Natural killer cell (primary cell): ENCODE measurements at regions not wholly inside any gene's neighbourhood (a gene's known extent, or its start where the extent isn't known, plus 50 kb on each side); places are given as distances from the start of the nearest gene placed in this dataset.

Source experiments
- ATAC-seq, 3 donors: fragments of 150-1000 bp in 2 of 3; fragments of 200-7000 bp in 1 of 3; cut with Tn5 transposase; 1 replicate in 1 of 3; 2 replicates in 2 of 3; pipeline ENCODE4 v1.10.0; 2021; ENCODE audit warnings: mild to moderate bottlenecking in 2 of 3, moderate library complexity in 2 of 3
- DNase-seq, 2 donors: peaks; one replicate each; pipeline versions ENCODE4 v3.0.0 to v3.0.0-alpha.2; 2013 to 2021; ENCODE audit warnings: mixed read lengths in 1 of 2
- H3K27ac ChIP-seq: one replicate; pipeline ENCODE4 v1.5.1; 2013; ENCODE audit warnings: mild to moderate bottlenecking, low read length
- H3K27me3 ChIP-seq: one replicate; pipeline ENCODE4 v1.6.1; 2013; ENCODE audit warnings: low read length; ENCODE audit not compliant: control insufficient read depth, insufficient read depth
- H3K36me3 ChIP-seq: one replicate; pipeline ENCODE4 v1.6.1; 2013; ENCODE audit warnings: low read length; ENCODE audit not compliant: control insufficient read depth, insufficient read depth
- H3K4me1 ChIP-seq: one replicate; pipeline ENCODE4 v1.6.1; 2013; ENCODE audit warnings: low read length; ENCODE audit not compliant: control insufficient read depth, insufficient read depth
- H3K4me3 ChIP-seq: one replicate; pipeline ENCODE4 v1.5.1; 2013; ENCODE audit warnings: low read length
- H3K9me3 ChIP-seq: one replicate; pipeline ENCODE4 v1.6.1; 2013; ENCODE audit warnings: low read length; ENCODE audit not compliant: control insufficient read depth, insufficient read depth
- H3K27ac Mint-ChIP-seq, 2 donors: one replicate each; pipeline ENCODE4 v1.8.0; 2022; ENCODE audit warnings: mild to moderate bottlenecking in 2 of 2, mixed read lengths in 2 of 2, moderate library complexity in 1 of 2
- H3K27me3 Mint-ChIP-seq, 2 donors: one replicate each; pipeline ENCODE4 v1.8.0; 2022; ENCODE audit warnings: low read depth in 2 of 2, mixed read lengths in 2 of 2
- H3K36me3 Mint-ChIP-seq: one replicate; pipeline ENCODE4 v1.8.0; 2022; ENCODE audit warnings: mixed read lengths
- H3K4me1 Mint-ChIP-seq, 2 donors: one replicate each; pipeline ENCODE4 v1.8.0; 2022; ENCODE audit warnings: mixed read lengths in 2 of 2
- H3K4me3 Mint-ChIP-seq: one replicate; pipeline ENCODE4 v1.8.0; 2022; ENCODE audit warnings: mild to moderate bottlenecking, moderate library complexity, mixed read lengths
- H3K9me3 Mint-ChIP-seq, 2 donors: one replicate each; pipeline ENCODE4 v1.8.0; 2022; ENCODE audit warnings: mixed read lengths in 2 of 2
- WGBS: methylation state at CpG from one replicate; pipeline ENCODE4 v1.1.7; 2013; ENCODE audit warnings: missing lambda C conversion rate; ENCODE audit not compliant: insufficient coverage; 5-methylcytosine and 5-hydroxymethylcytosine counted together
- intact Hi-C: fragments of 100-400 bp; cut with micrococcal nuclease; formaldehyde crosslinking; loops from one replicate; pipeline ENCODE4 v1.14.2; 2022
- TF ChIP-seq, protein P1 (sequence below): fragments of 200-600 bp; IDR thresholded peaks from one replicate; pipeline ENCODE4 v1.8.0; 2022; ENCODE audit warnings: antibody characterized with exemption

DNA sequence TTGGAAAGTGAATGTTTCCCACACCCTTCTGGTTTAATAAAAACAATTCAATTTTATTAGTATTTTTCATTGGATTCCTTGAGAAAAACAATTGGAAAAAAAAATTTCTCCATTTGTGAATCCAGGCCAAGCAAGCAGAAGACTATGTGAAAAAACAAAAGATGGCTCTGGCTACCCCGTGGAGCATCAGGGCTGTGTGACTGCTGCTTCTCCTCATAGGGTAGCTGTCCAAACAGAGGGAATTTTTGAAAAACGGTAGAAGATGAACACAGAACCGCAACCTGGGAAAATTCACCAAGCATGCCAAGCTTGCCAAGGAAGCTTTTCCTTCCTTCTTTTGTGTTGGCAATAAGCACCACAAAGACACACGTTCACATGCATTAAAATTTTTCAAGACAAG, 71.3 kb upstream of the ACVR2A start:
- Histone ChIP-seq H3K27me3 (no peaks in the 10 kb centered on the region), H3K4me3 (no peak overlapping the region), H3K36me3 (no peaks in the 10 kb centered on the region), H3K4me1 (no peaks in the 10 kb centered on the region), H3K9me3 (no peaks in the 10 kb centered on the region), H3K27ac (no peak overlapping the region)
- TF ChIP-seq, protein P1, sequence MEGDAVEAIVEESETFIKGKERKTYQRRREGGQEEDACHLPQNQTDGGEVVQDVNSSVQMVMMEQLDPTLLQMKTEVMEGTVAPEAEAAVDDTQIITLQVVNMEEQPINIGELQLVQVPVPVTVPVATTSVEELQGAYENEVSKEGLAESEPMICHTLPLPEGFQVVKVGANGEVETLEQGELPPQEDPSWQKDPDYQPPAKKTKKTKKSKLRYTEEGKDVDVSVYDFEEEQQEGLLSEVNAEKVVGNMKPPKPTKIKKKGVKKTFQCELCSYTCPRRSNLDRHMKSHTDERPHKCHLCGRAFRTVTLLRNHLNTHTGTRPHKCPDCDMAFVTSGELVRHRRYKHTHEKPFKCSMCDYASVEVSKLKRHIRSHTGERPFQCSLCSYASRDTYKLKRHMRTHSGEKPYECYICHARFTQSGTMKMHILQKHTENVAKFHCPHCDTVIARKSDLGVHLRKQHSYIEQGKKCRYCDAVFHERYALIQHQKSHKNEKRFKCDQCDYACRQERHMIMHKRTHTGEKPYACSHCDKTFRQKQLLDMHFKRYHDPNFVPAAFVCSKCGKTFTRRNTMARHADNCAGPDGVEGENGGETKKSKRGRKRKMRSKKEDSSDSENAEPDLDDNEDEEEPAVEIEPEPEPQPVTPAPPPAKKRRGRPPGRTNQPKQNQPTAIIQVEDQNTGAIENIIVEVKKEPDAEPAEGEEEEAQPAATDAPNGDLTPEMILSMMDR = no peak
- DNase-seq (no peak), ATAC-seq (no peak)
- Mint-ChIP-seq H3K9me3 (no peaks in the 10 kb centered on the region), H3K27me3 (peaks cover 7 to 26% of the 10 kb centered on the region in 2 donors), H3K36me3 (no peaks in the 10 kb centered on the region), H3K27ac (no peak overlapping the region), H3K4me1 (no peaks in the 10 kb centered on the region), H3K4me3 (no peak overlapping the region)
- intact Hi-C loops = no loop called here
- 75% methylated on average over 4 of the region's 4 CpGs for WGBS

DNA sequence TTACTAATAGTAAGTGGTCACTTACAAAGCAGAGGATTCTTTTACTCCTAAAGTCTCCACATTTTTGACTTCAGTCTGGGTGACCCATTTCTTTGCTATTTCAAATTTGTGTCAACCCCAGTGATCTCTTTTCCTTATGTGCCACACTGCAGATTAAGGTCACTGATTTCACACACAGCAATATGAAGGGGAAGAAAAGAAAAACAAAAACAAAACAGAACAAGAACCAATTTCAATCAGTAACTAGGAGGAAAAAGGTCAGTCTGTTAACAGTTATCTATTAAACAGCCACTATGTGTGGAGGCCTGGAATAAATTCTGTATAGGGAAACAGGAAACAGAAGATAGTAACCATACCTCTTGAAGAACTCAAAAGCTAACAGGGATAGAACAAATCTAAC, 72.0 kb upstream of the ACVR2A start:
- no peak for DNase-seq
- H3K4me3 ChIP-seq = no peak overlapping the region
- no peak overlapping the region for H3K4me3 Mint-ChIP-seq
- H3K4me1 Mint-ChIP-seq = no peaks in the 10 kb centered on the region
- no peaks in the 10 kb centered on the region for H3K9me3 Mint-ChIP-seq
- no peaks in the 10 kb centered on the region for H3K27me3 ChIP-seq
- no peaks in the 10 kb centered on the region for H3K4me1 ChIP-seq
- H3K27ac ChIP-seq = no peak overlapping the region
- no peak for ATAC-seq
- TF ChIP-seq, protein P1 = no peak
- H3K36me3 ChIP-seq = no peaks in the 10 kb centered on the region
- H3K27me3 Mint-ChIP-seq = peaks cover 7 to 26% of the 10 kb centered on the region in 2 donors
- H3K36me3 Mint-ChIP-seq = no peaks in the 10 kb centered on the region
- no peak overlapping the region for H3K27ac Mint-ChIP-seq
- H3K9me3 ChIP-seq = no peaks in the 10 kb centered on the region
- intact Hi-C loops = no loop called here

DNA sequence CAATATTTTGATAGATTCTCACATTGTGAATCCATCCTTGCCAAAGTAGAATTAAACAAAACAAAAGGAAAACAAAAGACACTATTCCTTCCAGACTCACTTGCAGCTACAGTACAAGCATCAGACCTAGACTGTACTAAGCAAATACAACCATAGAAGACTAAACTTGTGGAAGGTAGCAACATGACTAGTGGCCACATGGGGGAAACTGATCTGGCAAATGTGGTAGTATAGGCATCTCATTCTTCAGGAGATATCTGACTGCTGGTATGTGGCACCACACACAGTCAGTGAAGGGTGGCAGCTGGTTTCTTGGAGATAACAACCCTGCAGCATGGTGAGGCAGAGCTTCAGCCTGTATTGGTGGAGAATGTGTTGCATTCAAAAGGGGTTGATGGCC, 81.0 kb upstream of the ACVR2A start:
- Histone ChIP-seq H3K36me3 (no peaks in the 10 kb centered on the region), H3K27me3 (no peaks in the 10 kb centered on the region), H3K9me3 (no peaks in the 10 kb centered on the region), H3K4me3 (no peak overlapping the region), H3K4me1 (no peaks in the 10 kb centered on the region), H3K27ac (no peak overlapping the region)
- no peaks in the 10 kb centered on the region for H3K36me3 Mint-ChIP-seq
- TF ChIP-seq, protein P1 = no peak
- H3K4me3 Mint-ChIP-seq = no peak overlapping the region
- intact Hi-C loops = no loop called here
- DNase-seq = no peak
- H3K27me3 Mint-ChIP-seq = peaks cover 0 to 5% of the 10 kb centered on the region in 2 donors
- ATAC-seq = no peak
- no peaks in the 10 kb centered on the region for H3K4me1 Mint-ChIP-seq
- no peak overlapping the region for H3K27ac Mint-ChIP-seq
- peaks cover 3 to 5% of the 10 kb centered on the region in 2 donors for H3K9me3 Mint-ChIP-seq

DNA sequence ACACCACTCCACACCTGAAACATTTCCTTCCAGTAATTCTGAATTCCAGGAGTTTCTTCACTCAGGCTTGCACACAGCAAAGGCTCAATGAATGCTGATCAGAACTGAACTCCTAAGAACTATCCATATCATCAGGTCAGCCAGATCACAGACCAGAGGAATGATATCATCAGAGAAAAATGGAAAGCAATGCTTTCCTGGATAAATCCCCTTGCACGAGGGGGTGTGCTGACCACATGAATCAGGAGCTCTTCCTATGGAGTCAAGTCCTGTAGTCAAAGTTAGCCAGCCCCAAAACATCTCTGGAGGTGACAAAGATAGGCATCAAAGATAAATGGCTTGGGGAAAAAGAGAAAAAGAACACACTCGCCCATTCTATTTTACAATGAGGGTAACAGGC, 83.8 kb upstream of the ACVR2A start:
- Mint-ChIP-seq H3K36me3 (no peaks in the 10 kb centered on the region), H3K27ac (no peak overlapping the region), H3K9me3 (peaks cover 0 to 5% of the 10 kb centered on the region in 2 donors), H3K27me3 (peaks cover 0 to 2% of the 10 kb centered on the region in 2 donors), H3K4me3 (no peak overlapping the region), H3K4me1 (no peaks in the 10 kb centered on the region)
- Histone ChIP-seq H3K27ac (no peak overlapping the region), H3K36me3 (no peaks in the 10 kb centered on the region), H3K27me3 (no peaks in the 10 kb centered on the region), H3K9me3 (no peaks in the 10 kb centered on the region), H3K4me1 (no peaks in the 10 kb centered on the region), H3K4me3 (no peak overlapping the region)
- intact Hi-C loops = no loop called here
- DNase-seq (no peak), ATAC-seq (no peak)
- 84% methylated on average over 2 of the region's 2 CpGs for WGBS
- TF ChIP-seq, protein P1 = no peak
